ENCODE measurements at regions not wholly inside any gene's neighbourhood (a gene's known extent, or its start where the extent isn't known, plus 50 kb on each side); places are given as distances from the start of the nearest gene placed in this dataset.

DNA sequence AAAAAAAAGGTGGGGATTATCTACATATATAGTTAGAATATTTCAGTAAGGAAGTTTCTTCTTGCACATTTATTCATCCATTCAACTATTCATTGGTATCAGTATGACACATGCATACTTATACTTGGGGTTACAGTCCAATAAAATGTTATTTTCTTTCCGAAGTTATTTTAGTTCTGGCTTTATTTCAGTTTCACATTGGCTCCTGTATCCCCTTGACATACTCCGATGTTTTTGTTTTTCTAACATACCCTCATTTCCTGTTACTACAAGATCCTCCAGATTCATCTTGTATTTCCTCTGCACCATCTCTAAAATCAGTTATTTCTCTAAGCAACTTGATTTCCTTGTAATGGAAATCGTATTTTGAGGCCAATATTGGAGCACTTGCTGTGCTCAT is 435.5 kb upstream of the MON1B start:
- no peak for TF ChIP-seq EZH2phosphoT487 (IDR thresholded peaks at IDR 0.05; ENCODE audit: insufficient read depth, low read depth)
- TF ChIP-seq EZH2 (IDR thresholded peaks at IDR 0.05; ENCODE audit: insufficient read depth, poor library complexity, severe bottlenecking), result no peak
